Astrocyte (in vitro differentiated cells and primary cell): ENCODE measurements at regions not wholly inside any gene's neighbourhood (a gene's known extent, or its start where the extent isn't known, plus 50 kb on each side); places are given as distances from the start of the nearest gene placed in this dataset.

Experiments used
- CTCF ChIP-seq: IDR thresholded peaks from 2 replicates; pipeline ENCODE4 v1.5.1; 2011; ENCODE audit warnings: low read depth, mild to moderate bottlenecking, inconsistent platforms, low read length, moderate library complexity; ENCODE audit not compliant: insufficient read depth
- EZH2 ChIP-seq: IDR thresholded peaks from 2 replicates; pipeline ENCODE4 v1.6.1; 2012; ENCODE audit warnings: mild to moderate bottlenecking, low read length, inconsistent platforms; ENCODE audit not compliant: insufficient read depth

GRCh38 chr7:54813398-54813797 is 54.4 kb upstream of the SEC61G start:
- TF ChIP-seq CTCF: no peak
- no peak for TF ChIP-seq EZH2
